ENCODE measurements at regions not wholly inside any gene's neighbourhood (a gene's known extent, or its start where the extent isn't known, plus 50 kb on each side); places are given as distances from the start of the nearest gene placed in this dataset.
"Not testable (repeated sequence)": the region's sequence is repeated elsewhere in the genome, so short reads cannot be mapped to it uniquely, and the experiment has no call there.

- DNase-seq (ENCODE audit: low read depth, low spot score), result no peak
Observed at GRCh38 chr2:225244933-225245332, 154.6 kb upstream of the NYAP2 start.

DNA sequence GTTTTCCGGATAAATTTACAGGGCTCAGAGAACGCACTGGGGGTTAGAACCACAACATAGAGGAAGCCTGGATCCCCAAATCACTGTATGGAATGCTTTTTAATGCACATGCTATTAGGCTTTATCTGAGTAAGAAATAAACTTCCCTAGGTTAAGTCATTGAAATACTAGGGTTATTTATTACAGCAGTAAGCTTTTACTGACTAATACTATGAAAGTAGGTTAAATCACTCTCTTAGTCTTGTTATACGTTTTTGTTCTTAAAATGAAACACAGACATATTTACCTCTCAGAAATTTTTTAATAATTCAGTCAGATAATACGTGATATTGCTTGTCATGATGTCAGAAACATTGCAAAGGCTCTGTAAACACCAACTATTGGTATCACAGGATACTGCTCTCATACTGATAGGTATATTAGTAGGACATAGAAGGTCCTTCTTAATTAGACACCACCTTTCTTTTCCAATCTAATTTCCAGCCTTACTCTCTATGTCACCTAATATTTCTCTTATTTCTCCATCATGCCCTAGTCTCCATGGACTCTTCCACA lies 162.7 kb upstream of the NYAP2 start:
- DNase-seq (ENCODE audit: low read depth, low spot score), result no peak

GRCh38 chr2:225233234-225233633 lies 166.3 kb upstream of the NYAP2 start:
- DNase-seq (ENCODE audit: low read depth, low spot score), result no peak

- no peak for DNase-seq (ENCODE audit: low read depth, low spot score)
Observed at GRCh38 chr2:225231900-225232299, 167.6 kb upstream of the NYAP2 start.

DNA sequence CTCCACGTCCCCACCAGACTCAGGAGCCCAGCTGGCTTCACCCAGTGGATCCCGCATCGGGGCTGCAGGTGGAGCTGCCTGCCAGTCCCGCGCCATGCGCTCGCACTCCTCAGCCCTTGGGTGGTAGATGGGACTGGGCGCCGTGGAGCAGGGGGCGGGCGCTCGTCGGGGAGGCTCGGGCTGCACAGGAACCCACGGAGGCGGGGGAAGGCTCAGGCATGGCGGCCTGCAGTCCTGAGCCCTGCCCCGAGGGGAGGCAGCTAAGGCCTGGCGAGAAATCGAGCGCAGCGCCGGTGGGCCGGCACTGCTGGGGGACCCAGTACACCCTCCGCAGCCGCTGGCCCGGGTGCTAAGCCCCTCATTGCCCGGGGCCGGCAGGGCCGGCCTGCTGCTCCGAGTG lies 170.2 kb upstream of the NYAP2 start:
- not testable (repeated sequence) for DNase-seq (ENCODE audit: low read depth, low spot score)

DNA sequence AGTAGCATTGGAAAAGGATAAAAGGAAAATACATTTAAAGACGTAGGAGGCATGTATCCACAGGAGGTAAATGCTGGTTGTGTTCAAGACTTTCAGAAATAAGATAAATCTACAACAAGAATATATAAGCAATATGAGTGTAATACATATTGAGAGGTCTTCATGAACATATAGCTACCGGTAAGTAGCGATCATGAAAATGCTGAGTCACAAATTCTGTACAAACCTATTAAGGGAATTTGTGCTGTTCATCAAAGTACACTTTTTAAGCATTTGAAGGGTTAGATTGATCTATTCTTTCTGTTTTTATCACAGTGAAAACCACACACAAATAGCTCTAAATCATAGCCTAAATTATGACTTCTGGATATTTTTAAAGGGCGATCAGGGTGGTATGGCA lies 173.1 kb upstream of the NYAP2 start:
- no peak for DNase-seq (ENCODE audit: low read depth, low spot score)

GRCh38 chr2:225223301-225223700 lies 176.2 kb upstream of the NYAP2 start:
- DNase-seq (ENCODE audit: low read depth, low spot score), result no peak

DNA sequence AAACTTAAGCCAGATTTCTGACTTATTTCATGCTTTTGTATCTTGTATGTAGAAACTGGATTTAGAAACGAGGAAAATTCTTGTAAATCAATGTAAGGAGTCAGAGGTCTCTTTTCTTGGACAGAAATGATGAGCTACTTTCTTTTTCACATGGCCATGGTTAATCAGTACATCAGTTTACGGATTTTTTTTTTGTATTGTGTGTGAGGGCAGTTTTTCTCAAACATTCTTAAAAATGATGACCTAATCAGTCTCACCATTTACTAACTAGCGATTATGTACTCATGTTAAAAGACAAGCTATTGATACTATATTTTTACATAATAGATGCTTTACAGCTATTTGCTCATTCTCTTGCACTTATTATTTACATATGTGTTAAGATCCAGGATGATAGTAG lies 165.2 kb upstream of the DOCK10 start:
- DNase-seq (ENCODE audit: low read depth, low spot score), result no peak

DNA sequence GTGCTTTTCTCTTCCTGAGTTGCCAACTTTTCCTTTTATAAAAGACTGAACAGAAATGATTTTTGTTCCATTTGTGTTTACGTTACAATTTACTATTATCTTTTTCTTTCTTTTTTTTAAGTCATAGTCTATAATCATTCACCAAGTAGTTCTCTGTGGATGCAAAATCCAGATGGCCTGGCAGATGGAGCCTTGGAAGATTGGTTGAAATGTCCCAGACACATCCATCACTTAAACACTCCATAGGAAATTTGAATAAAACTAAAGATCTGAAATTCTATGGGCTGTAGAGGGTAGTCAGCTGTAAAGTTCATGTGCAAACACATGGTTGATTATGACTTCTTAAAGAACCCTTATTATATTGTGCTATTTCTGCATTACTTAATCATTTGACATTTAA lies 164.8 kb upstream of the DOCK10 start:
- no peak for DNase-seq (ENCODE audit: low read depth, low spot score)

DNA sequence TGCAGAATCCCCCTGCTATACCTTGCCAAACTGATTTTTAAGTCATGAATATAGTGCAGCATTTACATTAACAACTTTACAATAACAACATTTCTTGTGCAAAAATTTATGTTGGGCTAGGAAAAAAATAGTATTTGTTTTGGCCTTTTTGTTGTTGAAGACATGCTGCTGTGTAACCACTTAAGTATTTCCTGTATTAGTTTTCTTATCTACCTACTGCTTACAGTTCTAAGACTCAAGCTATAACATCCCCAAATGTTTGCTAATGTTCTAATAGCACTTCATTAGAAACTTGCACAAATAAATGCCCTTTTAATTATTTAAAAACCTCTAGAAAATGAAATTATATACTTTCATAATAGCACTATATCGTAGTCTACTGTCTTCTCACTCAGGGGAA lies 154.3 kb upstream of the DOCK10 start:
- no peak for DNase-seq (ENCODE audit: low read depth, low spot score)

- no peak for DNase-seq (ENCODE audit: low read depth, low spot score)
Observed at GRCh38 chr2:225192869-225193268, 150.6 kb upstream of the DOCK10 start.

- DNase-seq (ENCODE audit: low read depth, low spot score), result no peak
Observed at GRCh38 chr2:225190987-225191386, 148.7 kb upstream of the DOCK10 start.

GRCh38 chr2:225184948-225185347 lies 142.7 kb upstream of the DOCK10 start:
- DNase-seq (ENCODE audit: low read depth, low spot score), result no peak

DNA sequence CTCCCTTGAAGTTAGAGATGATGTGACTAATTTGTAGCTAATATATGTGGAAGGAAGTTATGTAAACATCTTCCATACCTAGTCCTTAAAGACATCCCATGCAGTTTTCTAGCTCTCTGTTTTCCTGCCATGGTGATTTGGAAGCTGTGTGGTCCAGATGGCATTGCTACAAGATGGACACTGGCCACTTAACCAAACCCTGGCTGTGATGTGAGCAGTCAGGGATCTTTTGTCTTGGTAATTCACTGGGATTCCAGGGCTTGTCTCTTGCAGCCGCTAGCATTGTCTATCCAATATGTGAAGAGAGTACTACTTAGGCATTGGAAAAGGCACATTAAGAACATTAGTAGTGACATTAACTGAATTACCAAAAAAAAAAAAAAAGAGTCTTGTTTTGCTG lies 139.9 kb upstream of the DOCK10 start:
- peak; percentile 59 for DNase-seq (ENCODE audit: low read depth, low spot score)

GRCh38 chr2:225177098-225177497 lies 134.8 kb upstream of the DOCK10 start:
- DNase-seq (ENCODE audit: low read depth, low spot score), result no peak

GRCh38 chr2:225173909-225174308 lies 131.6 kb upstream of the DOCK10 start:
- DNase-seq (ENCODE audit: low read depth, low spot score), result peak; percentile 10

DNA sequence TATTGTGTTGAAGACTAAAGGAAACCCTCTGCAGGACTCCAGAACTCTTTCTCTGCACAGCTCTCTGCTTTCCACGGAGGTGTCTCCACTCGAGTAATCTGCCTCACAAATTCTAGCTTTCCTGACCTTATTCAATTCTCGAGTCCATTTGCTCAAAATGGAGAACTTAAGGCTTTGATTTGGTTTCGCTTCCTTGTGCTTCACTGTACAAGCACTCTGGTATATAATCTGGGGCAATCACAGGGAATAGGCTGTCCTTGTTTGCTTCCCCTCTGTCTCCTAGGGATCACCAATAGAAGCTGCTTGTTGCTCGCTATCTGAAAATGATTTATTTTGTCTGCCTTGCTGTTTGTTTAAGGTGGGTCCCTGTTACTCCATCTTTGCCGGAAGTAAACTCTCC lies 129.1 kb upstream of the DOCK10 start:
- no peak for DNase-seq (ENCODE audit: low read depth, low spot score)

DNA sequence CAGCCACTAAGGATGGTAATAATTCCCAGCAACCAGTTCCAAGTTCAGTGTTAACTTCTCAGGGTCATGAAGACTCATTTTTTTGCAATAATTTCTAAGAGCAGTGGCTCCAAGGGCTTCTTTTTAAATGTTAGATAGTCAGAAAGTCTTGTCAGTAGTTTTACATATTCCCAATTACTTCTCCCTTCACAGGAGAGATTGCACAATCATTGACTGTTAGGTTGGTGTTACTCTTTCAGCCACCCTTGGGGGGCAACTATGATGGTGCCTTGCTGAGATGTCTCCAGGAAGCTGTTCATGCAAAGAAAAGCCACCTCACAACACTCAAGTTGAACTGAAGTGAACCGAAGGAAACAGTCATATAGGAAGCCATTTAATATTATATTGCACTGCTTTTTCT lies 127.9 kb upstream of the DOCK10 start:
- no peak for DNase-seq (ENCODE audit: low read depth, low spot score)

GRCh38 chr2:225169396-225169795 lies 127.1 kb upstream of the DOCK10 start:
- no peak for DNase-seq (ENCODE audit: low read depth, low spot score)

GRCh38 chr2:225165052-225165451 lies 122.8 kb upstream of the DOCK10 start:
- no peak for DNase-seq (ENCODE audit: low read depth, low spot score)

DNA sequence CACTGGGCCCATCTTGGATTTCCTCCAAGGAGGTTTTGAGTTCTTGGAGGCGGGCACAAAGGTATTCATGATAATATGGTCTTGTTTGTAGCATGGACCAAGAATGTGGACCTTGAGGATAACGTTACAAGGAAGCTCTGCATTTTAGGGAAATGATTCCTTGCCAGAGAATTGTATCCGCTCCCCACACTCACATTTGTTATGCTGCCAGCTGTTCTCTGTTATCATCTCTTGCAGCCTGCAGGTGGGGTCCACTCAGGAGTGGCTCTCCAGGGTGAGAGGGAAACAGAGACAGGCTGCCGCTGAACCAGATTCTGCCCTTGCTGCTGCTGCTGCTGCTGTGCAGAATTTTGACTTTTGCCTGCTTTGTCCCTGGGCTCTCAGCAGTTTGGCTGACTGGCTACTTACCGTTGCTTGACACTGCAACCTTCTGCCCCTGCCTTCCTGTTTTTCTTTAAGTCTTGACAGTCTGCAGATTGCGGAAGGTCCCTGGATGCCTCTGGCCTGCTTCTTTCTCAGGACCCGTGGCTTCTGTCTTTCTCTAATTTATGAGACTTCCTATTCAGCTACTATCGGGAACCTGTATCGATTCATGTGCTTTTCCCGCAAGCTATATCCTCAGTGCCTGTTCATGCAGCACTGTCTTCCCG lies 122.3 kb upstream of the DOCK10 start:
- DNase-seq (ENCODE audit: low read depth, low spot score), result no peak

DNA sequence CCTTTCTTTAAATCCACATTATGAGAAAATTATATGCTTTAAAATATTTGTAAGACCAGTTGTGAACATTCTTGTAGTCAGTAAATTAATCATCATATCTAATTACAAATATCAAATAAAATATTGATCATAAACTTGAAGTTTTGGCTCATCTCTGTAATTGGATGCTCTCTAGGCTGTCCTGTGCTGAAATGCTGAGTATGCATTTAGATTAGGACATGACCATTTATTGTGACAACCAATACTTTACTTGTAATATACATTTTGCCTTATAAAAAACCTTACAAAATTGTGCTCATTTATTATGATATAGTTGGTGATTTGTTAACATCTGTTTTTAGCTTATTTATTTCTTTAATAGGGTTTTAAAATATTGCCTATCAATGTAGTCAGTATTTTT lies 116.1 kb upstream of the DOCK10 start:
- no peak for DNase-seq (ENCODE audit: low read depth, low spot score)

DNA sequence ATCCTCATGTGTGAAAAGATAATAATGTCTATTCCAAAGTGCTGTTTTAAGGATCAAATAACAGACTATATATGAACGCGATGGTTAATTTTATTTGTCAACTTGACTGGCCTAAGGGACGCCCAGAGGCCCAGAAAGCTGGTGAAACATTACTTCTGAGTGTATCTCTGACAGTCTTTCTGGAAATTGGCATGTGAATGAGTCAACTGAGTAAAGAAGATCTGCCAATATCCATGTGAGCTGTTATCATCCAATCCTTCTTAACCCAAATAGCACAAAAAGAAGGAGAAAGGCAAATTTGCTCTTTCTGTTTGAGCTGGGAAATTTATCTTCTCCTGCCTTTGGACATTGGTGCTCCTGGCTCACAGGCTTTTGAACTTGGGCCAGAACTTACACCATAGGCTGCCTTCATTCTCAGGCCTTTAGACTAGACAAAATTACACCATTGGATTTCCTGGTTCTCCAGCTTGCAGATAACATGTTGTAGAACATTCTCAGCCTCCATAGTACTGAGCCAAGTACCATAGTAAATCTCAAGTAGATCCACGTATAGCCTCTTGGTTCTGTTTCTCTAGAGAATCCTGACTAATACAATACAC lies 114.7 kb upstream of the DOCK10 start:
- no peak for DNase-seq (ENCODE audit: low read depth, low spot score)

DNA sequence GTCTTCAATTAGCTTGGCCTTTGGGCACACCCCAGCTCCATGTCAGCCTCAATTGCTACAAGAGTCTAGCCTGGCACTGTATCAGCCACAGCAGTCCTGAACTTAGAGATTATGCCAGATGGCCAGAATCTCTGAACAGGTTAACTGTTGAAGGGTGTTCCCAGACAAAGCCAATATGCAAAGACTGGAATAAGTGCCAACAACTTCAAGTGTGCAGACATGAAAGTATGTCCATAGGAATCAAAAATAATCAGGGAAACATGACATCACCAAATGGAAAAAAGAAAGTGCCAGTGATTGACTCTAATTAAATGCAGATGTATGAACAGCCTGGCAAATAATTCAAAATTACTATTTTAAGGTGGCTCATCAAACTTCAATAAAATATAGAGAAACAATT lies 98.5 kb upstream of the DOCK10 start:
- no peak for DNase-seq (ENCODE audit: low read depth, low spot score)
